IMR-90 (cell line): ENCODE measurements at regions not wholly inside any gene's neighbourhood (a gene's known extent, or its start where the extent isn't known, plus 50 kb on each side); places are given as distances from the start of the nearest gene placed in this dataset.

ENCODE experiments used
- FOS ChIP-seq: fragments of 150-350 bp; IDR thresholded peaks from 2 replicates; pipeline ENCODE4 v1.6.1; 2016; ENCODE audit warnings: low read depth, low read length
- RFX5 ChIP-seq: IDR thresholded peaks from 2 replicates; pipeline ENCODE4 v1.8.0; 2012; ENCODE audit warnings: low read depth, mild to moderate bottlenecking, low read length, moderate library complexity
- TF ChIP-seq, protein P1 (sequence below): conservative IDR thresholded peaks from 2 replicates; pipeline ENCODE4 v1.5.1; 2012; ENCODE audit warnings: mild to moderate bottlenecking, low read depth, low read length, improper control_type of control experiment

DNA sequence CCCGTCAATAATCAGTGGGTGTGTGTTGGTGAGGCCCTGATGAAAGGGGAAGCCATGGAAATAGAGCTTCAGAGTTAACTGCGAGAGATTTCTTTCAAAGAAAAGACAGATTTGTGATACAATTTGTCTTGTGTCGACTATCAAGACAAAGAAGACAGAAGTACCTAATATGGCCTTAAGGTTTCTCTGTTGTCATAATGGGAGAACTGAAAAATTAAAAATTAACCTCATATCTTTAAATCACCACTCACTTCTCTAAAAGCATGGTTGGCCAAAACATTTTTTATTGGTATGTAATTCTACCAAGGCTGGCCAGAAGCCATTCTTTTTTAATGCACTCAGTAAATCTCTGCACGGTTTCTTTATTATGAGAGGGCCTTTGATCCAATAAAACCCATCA lies 282.9 kb upstream of the WWC1 start:
- TF ChIP-seq RFX5 (no peak), FOS (no peak)
- TF ChIP-seq, protein P1, sequence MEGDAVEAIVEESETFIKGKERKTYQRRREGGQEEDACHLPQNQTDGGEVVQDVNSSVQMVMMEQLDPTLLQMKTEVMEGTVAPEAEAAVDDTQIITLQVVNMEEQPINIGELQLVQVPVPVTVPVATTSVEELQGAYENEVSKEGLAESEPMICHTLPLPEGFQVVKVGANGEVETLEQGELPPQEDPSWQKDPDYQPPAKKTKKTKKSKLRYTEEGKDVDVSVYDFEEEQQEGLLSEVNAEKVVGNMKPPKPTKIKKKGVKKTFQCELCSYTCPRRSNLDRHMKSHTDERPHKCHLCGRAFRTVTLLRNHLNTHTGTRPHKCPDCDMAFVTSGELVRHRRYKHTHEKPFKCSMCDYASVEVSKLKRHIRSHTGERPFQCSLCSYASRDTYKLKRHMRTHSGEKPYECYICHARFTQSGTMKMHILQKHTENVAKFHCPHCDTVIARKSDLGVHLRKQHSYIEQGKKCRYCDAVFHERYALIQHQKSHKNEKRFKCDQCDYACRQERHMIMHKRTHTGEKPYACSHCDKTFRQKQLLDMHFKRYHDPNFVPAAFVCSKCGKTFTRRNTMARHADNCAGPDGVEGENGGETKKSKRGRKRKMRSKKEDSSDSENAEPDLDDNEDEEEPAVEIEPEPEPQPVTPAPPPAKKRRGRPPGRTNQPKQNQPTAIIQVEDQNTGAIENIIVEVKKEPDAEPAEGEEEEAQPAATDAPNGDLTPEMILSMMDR = no peak
